ENCODE measurements at regions not wholly inside any gene's neighbourhood (a gene's known extent, or its start where the extent isn't known, plus 50 kb on each side); places are given as distances from the start of the nearest gene placed in this dataset.
"Not testable (repeated sequence)": the region's sequence is repeated elsewhere in the genome, so short reads cannot be mapped to it uniquely, and the experiment has no call there.

DNA sequence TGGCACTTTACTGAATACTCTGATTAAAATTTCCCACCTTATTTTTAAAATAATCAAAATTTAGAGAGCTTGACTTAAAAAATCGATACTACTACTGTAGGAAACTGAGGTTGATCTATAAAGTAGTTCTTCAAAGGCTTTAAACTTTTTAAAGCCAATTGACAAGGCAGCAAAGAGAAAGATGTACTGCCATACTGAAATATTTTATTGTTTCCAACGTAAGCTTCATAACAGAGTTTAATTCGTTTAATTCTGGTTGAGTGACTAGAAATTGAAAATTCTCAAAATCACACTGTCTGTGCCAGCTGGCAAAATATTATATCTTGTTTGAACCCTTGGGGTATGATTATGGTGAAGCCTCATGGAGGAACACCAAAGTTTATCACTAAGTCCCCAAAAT lies 207.6 kb downstream of the UNC5CL start:
- Histone ChIP-seq H3K4me1 (replicated peaks; ENCODE audit: insufficient read depth) (no peaks in the 10 kb centered on the region), H4K20me1 (ENCODE audit: insufficient read depth) (no peaks in the 10 kb centered on the region), H3K27me3 (ENCODE audit: insufficient read depth, low read depth) (peaks cover 59% of the 10 kb centered on the region), H3F3A (ENCODE audit: insufficient read depth, low read depth) (no peaks in the 10 kb centered on the region), H3K4me3 (no peak overlapping the region), H3K9me3 (ENCODE audit: insufficient read depth, low read depth) (no peaks in the 10 kb centered on the region), H3K79me2 (ENCODE audit: low read depth) (no peaks in the 10 kb centered on the region), H3K27ac (no peak overlapping the region), H3K36me3 (ENCODE audit: low read depth) (no peaks in the 10 kb centered on the region), H3K4me2 (no peak overlapping the region), H3K9me2 (ENCODE audit: insufficient read depth) (no peaks in the 10 kb centered on the region), H2AFZ (no peak overlapping the region)
- intact Hi-C loops (cut with micrococcal nuclease; ENCODE audit: unreplicated experiment), result no loop called here
- no peak for DNase-seq
- BruUV-seq (replicated peaks), result no TSS peak
- TF ChIP-seq EZH2 (IDR thresholded peaks at IDR 0.05; ENCODE audit: low read depth), result no peak
- TF ChIP-seq, protein P1, sequence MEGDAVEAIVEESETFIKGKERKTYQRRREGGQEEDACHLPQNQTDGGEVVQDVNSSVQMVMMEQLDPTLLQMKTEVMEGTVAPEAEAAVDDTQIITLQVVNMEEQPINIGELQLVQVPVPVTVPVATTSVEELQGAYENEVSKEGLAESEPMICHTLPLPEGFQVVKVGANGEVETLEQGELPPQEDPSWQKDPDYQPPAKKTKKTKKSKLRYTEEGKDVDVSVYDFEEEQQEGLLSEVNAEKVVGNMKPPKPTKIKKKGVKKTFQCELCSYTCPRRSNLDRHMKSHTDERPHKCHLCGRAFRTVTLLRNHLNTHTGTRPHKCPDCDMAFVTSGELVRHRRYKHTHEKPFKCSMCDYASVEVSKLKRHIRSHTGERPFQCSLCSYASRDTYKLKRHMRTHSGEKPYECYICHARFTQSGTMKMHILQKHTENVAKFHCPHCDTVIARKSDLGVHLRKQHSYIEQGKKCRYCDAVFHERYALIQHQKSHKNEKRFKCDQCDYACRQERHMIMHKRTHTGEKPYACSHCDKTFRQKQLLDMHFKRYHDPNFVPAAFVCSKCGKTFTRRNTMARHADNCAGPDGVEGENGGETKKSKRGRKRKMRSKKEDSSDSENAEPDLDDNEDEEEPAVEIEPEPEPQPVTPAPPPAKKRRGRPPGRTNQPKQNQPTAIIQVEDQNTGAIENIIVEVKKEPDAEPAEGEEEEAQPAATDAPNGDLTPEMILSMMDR (conservative IDR thresholded peaks at IDR 0.05), result no peak
- POLR2A ChIA-PET (ENCODE audit: unreplicated experiment), result no interaction called here
- CTCF ChIA-PET, result no interaction called here

DNA sequence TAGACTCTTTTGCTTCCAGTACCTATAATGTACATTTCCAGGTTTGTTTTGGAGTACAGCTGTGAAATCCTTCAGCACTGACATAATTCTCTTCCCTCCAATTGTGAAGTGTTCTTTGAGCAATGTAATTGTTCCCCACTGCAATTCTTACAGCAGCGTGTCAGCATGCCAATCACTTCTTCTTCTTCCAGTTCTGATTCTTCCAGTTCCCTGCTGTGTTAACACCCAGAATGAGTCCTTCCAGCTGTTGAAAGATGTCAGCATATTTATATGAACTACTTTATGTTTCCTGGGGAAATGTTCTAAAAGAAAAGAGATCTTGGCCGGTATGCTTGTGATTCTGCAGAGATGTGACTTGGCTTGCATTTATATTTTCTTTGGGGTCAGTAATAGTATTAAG lies 213.9 kb downstream of the UNC5CL start:
- TF ChIP-seq EZH2 (IDR thresholded peaks at IDR 0.05; ENCODE audit: low read depth), result no peak
- TF ChIP-seq, protein P1 (conservative IDR thresholded peaks at IDR 0.05), result no peak
- no peak overlapping the region for H3K4me3 ChIP-seq
- no peaks in the 10 kb centered on the region for H3F3A ChIP-seq (ENCODE audit: insufficient read depth, low read depth)
- no peaks in the 10 kb centered on the region for H4K20me1 ChIP-seq (ENCODE audit: insufficient read depth)
- peaks cover 45% of the 10 kb centered on the region for H3K27me3 ChIP-seq (ENCODE audit: insufficient read depth, low read depth)
- intact Hi-C loops (cut with micrococcal nuclease; ENCODE audit: unreplicated experiment), result no loop called here
- DNase-seq, result no peak
- POLR2A ChIA-PET (ENCODE audit: unreplicated experiment), result no interaction called here
- H3K36me3 ChIP-seq (ENCODE audit: low read depth), result no peaks in the 10 kb centered on the region
- H3K4me1 ChIP-seq (replicated peaks; ENCODE audit: insufficient read depth), result no peaks in the 10 kb centered on the region
- no peak overlapping the region for H2AFZ ChIP-seq
- CTCF ChIA-PET, result no interaction called here
- H3K9me3 ChIP-seq (ENCODE audit: insufficient read depth, low read depth), result no peaks in the 10 kb centered on the region
- no TSS peak for BruUV-seq (replicated peaks)
- H3K4me2 ChIP-seq, result no peak overlapping the region
- H3K79me2 ChIP-seq (ENCODE audit: low read depth), result no peaks in the 10 kb centered on the region
- no peak overlapping the region for H3K27ac ChIP-seq
- no peaks in the 10 kb centered on the region for H3K9me2 ChIP-seq (ENCODE audit: insufficient read depth)

DNA sequence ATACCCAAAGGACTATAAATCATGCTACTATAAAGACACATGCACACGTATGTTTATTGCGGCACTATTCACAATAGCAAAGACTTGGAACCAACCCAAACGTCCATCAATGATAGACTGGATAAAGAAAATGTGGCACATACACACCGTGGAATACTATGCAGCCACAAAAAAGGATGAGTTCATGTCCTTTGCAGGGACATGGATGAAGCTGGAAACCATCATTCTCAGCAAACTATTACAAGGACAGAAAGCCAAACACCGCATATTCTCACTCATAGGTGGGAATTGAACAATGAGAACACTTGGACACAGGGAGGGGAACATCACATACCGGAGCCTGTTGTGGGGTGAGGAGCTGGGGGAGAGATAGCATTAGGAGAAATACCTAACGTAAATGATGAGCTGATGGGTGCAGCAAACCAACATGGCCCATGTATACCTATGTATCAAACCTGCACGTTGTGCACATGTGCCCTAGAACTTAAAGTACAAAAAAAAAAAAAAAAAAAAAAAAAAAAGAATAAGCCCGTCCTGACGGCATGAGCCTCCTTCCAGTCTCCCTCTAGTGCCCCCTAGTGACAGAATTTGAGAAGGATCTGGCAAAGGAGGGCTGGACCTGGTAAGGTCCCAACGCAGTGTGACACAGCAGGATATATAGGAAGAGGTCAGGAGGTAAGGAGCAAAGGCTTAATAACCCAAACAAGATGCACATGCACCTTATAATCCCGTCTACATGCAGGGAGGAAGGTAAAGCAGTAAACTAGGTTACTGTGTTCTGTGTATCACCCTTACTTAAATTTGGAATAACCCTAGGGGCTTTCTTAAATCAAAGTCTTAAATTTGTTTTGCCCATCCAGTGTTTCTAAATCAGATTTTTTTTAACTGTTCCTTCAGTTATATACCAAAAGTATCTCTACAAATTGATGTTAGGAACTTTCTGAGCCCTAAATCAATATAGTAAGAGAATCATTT lies 214.8 kb downstream of the UNC5CL start:
- H4K20me1 ChIP-seq (ENCODE audit: insufficient read depth); BruUV-seq (replicated peaks); H3K36me3 ChIP-seq (ENCODE audit: low read depth); H3K9me3 ChIP-seq (ENCODE audit: insufficient read depth, low read depth); H3K79me2 ChIP-seq (ENCODE audit: low read depth); H2AFZ ChIP-seq; H3K27ac ChIP-seq; H3F3A ChIP-seq (ENCODE audit: insufficient read depth, low read depth); POLR2A ChIA-PET (ENCODE audit: unreplicated experiment); intact Hi-C loops (cut with micrococcal nuclease; ENCODE audit: unreplicated experiment); CTCF ChIA-PET; H3K9me2 ChIP-seq (ENCODE audit: insufficient read depth); H3K4me1 ChIP-seq (replicated peaks; ENCODE audit: insufficient read depth); H3K4me3 ChIP-seq; H3K4me2 ChIP-seq: not testable (repeated sequence)
- peak in 1 of 2 experiments; percentile 23 for DNase-seq
- TF ChIP-seq, protein P1 (conservative IDR thresholded peaks at IDR 0.05), result peak; percentile 65
- H3K27me3 ChIP-seq (ENCODE audit: insufficient read depth, low read depth), result peaks cover 39% of the 10 kb centered on the region

Measured in PC-9 (cell line).